Ovary (tissue), 3 donors: ENCODE measurements at regions not wholly inside any gene's neighbourhood (a gene's known extent, or its start where the extent isn't known, plus 50 kb on each side); places are given as distances from the start of the nearest gene placed in this dataset.
"Not testable (repeated sequence)": the region's sequence is repeated elsewhere in the genome, so short reads cannot be mapped to it uniquely, and the experiment has no call there.

ENCODE experiments used
- POLR2A ChIP-seq: fragments of 450-650 bp; IDR thresholded peaks from one replicate; pipeline ENCODE4 v1.6.1; 2017; ENCODE audit warnings: antibody characterized with exemption, mild to moderate bottlenecking, moderate library complexity
- TF ChIP-seq, protein P1 (sequence below), 3 donors: fragments of 450-650 bp in 2 of 3; fragments of 200-600 bp in 1 of 3; IDR thresholded peaks; one replicate each; pipeline versions ENCODE4 v1.5.1 to v1.8.0; 2016 to 2022; ENCODE audit warnings: antibody characterized with exemption in 3 of 3, mild to moderate bottlenecking in 1 of 3
- donor health status: DM: no; HTN: no; CAD: no.

GRCh38 chr1:199839608-199840007 lies 187.9 kb upstream of the NR5A2 start:
- TF ChIP-seq POLR2A = not testable (repeated sequence)
- TF ChIP-seq, protein P1, sequence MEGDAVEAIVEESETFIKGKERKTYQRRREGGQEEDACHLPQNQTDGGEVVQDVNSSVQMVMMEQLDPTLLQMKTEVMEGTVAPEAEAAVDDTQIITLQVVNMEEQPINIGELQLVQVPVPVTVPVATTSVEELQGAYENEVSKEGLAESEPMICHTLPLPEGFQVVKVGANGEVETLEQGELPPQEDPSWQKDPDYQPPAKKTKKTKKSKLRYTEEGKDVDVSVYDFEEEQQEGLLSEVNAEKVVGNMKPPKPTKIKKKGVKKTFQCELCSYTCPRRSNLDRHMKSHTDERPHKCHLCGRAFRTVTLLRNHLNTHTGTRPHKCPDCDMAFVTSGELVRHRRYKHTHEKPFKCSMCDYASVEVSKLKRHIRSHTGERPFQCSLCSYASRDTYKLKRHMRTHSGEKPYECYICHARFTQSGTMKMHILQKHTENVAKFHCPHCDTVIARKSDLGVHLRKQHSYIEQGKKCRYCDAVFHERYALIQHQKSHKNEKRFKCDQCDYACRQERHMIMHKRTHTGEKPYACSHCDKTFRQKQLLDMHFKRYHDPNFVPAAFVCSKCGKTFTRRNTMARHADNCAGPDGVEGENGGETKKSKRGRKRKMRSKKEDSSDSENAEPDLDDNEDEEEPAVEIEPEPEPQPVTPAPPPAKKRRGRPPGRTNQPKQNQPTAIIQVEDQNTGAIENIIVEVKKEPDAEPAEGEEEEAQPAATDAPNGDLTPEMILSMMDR (IDR thresholded peaks at IDR 0.05) = not testable (repeated sequence)
